HEK293T (cell line): ENCODE measurements at regions not wholly inside any gene's neighbourhood (a gene's known extent, or its start where the extent isn't known, plus 50 kb on each side); places are given as distances from the start of the nearest gene placed in this dataset.

ENCODE experiments used
- CTCF ChIA-PET: fragments of 350-600 bp; formaldehyde crosslinking; extraction: SDS; loops from one replicate; lab custom pipeline; 2021; ENCODE audit warnings: antibody characterized with exemption, inconsistent platforms; lab: Yijun Ruan, JAX
- POLR2A ChIA-PET: fragments of 350-600 bp; formaldehyde crosslinking; extraction: SDS; loops from one replicate; lab custom pipeline; 2020; ENCODE audit warnings: antibody characterized with exemption, inconsistent platforms; lab: Yijun Ruan, JAX
- DNase-seq: peaks from one replicate; pipeline ENCODE4 v3.0.0; 2012; ENCODE audit warnings: mixed read lengths; ENCODE audit errors: extremely low spot score
- ARNT ChIP-seq: fragments of 450-650 bp; IDR thresholded peaks from 2 replicates; pipeline ENCODE4 v1.6.1; 2017; ENCODE audit warnings: mild to moderate bottlenecking
- BHLHE40 ChIP-seq: fragments of 450-650 bp; IDR thresholded peaks from 2 replicates; pipeline ENCODE4 v1.6.1; 2016; ENCODE audit warnings: mild to moderate bottlenecking, moderate library complexity, borderline replicate concordance
- CTBP1 ChIP-seq: fragments of 450-650 bp; IDR thresholded peaks from 2 replicates; pipeline ENCODE4 v1.6.1; 2016; ENCODE audit warnings: borderline replicate concordance
- ELF4 ChIP-seq: fragments of 450-650 bp; IDR thresholded peaks from 2 replicates; pipeline ENCODE4 v1.6.1; 2017; ENCODE audit warnings: antibody characterized with exemption
- FOXA1 ChIP-seq: fragments of 450-650 bp; IDR thresholded peaks from 2 replicates; pipeline ENCODE4 v1.6.1; 2016; ENCODE audit warnings: mild to moderate bottlenecking
- FOXK2 ChIP-seq: fragments of 450-650 bp; IDR thresholded peaks from 2 replicates; pipeline ENCODE4 v1.6.1; 2016; ENCODE audit warnings: mild to moderate bottlenecking
- FOXM1 ChIP-seq: fragments of 450-650 bp; IDR thresholded peaks from 2 replicates; pipeline ENCODE4 v1.6.1; 2017; ENCODE audit warnings: mild to moderate bottlenecking, borderline replicate concordance
- HDGF ChIP-seq: fragments of 450-650 bp; IDR thresholded peaks from 2 replicates; pipeline ENCODE4 v1.6.1; 2017; ENCODE audit warnings: antibody characterized with exemption, borderline replicate concordance
- L3MBTL2 ChIP-seq: fragments of 450-650 bp; conservative IDR thresholded peaks from 2 replicates; pipeline ENCODE4 v1.6.1; 2016; ENCODE audit warnings: mild to moderate bottlenecking
- LEF1 ChIP-seq: fragments of 450-650 bp; IDR thresholded peaks from 2 replicates; pipeline ENCODE4 v1.6.1; 2017; ENCODE audit warnings: mild to moderate bottlenecking, borderline replicate concordance
- NFRKB ChIP-seq: fragments of 450-650 bp; IDR thresholded peaks from 2 replicates; pipeline ENCODE4 v1.6.1; 2016; ENCODE audit warnings: mild to moderate bottlenecking, moderate library complexity
- SP1 ChIP-seq: fragments of 450-650 bp; IDR thresholded peaks from 2 replicates; pipeline ENCODE4 v1.6.1; 2017
- SUZ12 ChIP-seq: fragments of 450-650 bp; IDR thresholded peaks from 2 replicates; pipeline ENCODE4 v1.6.1; 2016; ENCODE audit warnings: mild to moderate bottlenecking
- TARDBP ChIP-seq: fragments of 450-650 bp; IDR thresholded peaks from 2 replicates; pipeline ENCODE4 v1.6.1; 2016
- ZNF384 ChIP-seq: fragments of 450-650 bp; IDR thresholded peaks from 2 replicates; pipeline ENCODE4 v1.6.1; 2016
- TF ChIP-seq, protein P1 (sequence below): fragments of 450-650 bp; IDR thresholded peaks from 2 replicates; pipeline ENCODE4 v1.6.1; 2016

DNA sequence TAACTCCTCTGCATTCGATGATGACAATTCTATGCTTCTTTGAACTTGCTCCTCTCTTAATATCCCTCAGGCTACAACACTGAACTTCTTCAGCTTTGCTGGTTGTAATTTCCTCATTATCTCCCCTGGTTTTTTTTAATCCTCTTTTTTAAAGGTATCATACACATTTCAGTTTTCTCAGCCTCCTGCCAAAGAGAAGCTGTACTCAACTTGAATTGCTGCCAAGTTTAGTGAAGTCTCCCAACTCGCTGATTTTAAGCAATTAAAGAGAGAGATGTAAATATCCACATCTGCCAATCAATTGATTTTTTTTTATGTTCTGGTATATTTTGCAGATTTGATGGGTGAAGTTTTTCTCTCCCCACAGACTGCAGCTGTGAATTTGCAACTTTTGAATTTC is 817.8 kb downstream of the GALC start:
- ChIA-PET POLR2A (no interaction called here), CTCF (no interaction called here)
- TF ChIP-seq CTBP1, result no peak
- TF ChIP-seq SP1, result no peak
- no peak for TF ChIP-seq LEF1
- TF ChIP-seq, protein P1, sequence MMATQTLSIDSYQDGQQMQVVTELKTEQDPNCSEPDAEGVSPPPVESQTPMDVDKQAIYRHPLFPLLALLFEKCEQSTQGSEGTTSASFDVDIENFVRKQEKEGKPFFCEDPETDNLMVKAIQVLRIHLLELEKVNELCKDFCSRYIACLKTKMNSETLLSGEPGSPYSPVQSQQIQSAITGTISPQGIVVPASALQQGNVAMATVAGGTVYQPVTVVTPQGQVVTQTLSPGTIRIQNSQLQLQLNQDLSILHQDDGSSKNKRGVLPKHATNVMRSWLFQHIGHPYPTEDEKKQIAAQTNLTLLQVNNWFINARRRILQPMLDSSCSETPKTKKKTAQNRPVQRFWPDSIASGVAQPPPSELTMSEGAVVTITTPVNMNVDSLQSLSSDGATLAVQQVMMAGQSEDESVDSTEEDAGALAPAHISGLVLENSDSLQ, result no peak
- no peak for TF ChIP-seq BHLHE40
- TF ChIP-seq SUZ12, result no peak
- TF ChIP-seq FOXK2, result no peak
- no peak for TF ChIP-seq ARNT
- no peak for TF ChIP-seq ZNF384
- TF ChIP-seq FOXA1, result no peak
- TF ChIP-seq FOXM1, result no peak
- no peak for TF ChIP-seq HDGF
- TF ChIP-seq L3MBTL2, result no peak
- no peak for TF ChIP-seq NFRKB
- TF ChIP-seq ELF4, result no peak
- DNase-seq, result no peak

DNA sequence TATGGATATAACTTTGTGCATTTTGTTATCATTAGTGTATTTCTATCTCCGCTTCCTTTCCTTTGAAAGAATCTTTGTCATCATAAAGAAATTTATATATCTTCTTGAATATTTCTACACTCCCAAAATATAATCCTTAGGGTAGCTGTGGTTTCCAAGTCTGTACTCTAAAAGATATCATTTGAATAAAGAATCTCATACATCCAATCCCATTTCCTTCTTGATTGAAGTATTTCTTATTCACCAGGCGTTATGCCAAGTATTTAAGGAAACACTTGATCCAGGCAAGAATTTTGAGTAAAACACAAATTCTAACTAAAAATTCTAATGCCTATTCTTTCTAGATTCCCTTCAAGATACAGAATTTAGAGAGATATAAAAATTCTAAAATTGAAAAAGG is 821.8 kb downstream of the GALC start:
- no peak for DNase-seq
- TF ChIP-seq L3MBTL2 (no peak), ZNF384 (no peak), SUZ12 (no peak), TARDBP (no peak), HDGF (no peak), ELF4 (no peak), SP1 (no peak)
- ChIA-PET POLR2A (no interaction called here), CTCF (no interaction called here)

DNA sequence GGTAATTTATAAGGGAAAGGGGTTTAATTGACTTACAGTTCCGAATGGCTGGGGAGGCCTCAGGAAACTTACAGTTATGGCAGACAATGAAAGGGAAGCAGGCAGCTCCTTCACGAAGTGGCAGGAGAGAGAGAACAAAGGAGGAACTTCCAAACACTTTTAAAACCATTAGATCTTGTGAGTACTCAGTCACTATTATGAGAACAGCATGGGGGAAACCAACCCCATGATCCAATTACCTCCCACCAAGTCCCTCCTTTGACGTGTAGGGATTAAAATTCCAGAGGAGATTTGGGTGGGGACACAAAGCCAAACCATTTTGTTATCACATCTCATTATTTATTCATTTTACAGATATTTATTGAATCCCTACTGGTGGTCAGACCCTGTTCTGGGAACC is 822.8 kb downstream of the GALC start:
- no peak for DNase-seq
- TF ChIP-seq ELF4 (no peak), SP1 (no peak), FOXA1 (no peak), FOXK2 (no peak), ZNF384 (no peak), L3MBTL2 (no peak), FOXM1 (no peak), CTBP1 (no peak), HDGF (no peak), LEF1 (no peak), BHLHE40 (no peak), NFRKB (no peak)
- TF ChIP-seq, protein P1, result no peak
- CTCF ChIA-PET, result no interaction called here
- POLR2A ChIA-PET, result no interaction called here

DNA sequence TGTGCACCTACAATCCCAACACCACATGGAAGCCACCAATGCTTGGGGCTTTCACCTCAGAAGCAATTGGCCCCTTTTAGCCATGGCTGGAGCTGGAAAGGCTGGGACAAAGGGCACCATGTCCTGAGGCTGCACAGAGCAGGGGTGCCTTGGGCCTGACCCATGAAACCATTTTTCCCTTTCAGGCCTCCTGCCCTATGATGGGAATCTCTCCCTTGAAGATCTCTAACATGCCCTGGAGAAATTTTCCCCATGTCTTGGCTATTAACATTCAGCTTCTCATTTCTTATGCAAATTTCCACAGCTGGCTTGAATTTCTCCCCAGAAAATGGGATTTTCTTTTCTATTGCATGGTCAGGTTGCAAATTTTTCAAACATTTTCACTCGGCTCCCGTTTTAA is 823.6 kb downstream of the GALC start:
- POLR2A ChIA-PET, result no interaction called here
- CTCF ChIA-PET, result no interaction called here
- no peak for DNase-seq
- TF ChIP-seq SP1, result no peak
- TF ChIP-seq FOXM1, result no peak
- TF ChIP-seq TARDBP, result no peak
- no peak for TF ChIP-seq BHLHE40
- TF ChIP-seq ELF4, result no peak
- TF ChIP-seq ARNT, result no peak
- no peak for TF ChIP-seq HDGF
- no peak for TF ChIP-seq SUZ12
- no peak for TF ChIP-seq ZNF384
- no peak for TF ChIP-seq FOXA1
- no peak for TF ChIP-seq L3MBTL2
- no peak for TF ChIP-seq CTBP1
- no peak for TF ChIP-seq NFRKB
- TF ChIP-seq LEF1, result no peak
- TF ChIP-seq FOXK2, result no peak
- TF ChIP-seq, protein P1, result no peak

DNA sequence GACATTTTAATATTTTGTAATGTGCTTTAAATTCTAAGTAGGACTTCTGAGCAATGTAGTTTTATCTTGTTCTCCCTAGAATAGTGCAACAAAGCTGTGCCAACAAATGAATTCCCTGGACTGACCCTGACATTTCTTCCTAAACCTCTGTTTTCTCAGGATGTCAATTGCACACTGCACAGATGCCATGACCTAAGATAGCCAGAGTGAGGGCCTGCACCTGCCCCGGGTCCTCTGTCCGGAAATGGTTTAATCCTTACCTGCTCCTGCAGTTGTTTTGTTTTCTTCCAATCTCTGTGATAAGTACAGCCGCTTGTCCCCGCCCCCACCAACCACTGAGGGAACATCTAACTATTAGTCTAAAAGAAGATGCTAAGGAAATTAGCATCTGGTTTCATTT is 831.5 kb downstream of the GALC start:
- CTCF ChIA-PET, result no interaction called here
- no peak for TF ChIP-seq TARDBP
- no peak for TF ChIP-seq ZNF384
- no peak for TF ChIP-seq L3MBTL2
- no peak for TF ChIP-seq HDGF
- no peak for TF ChIP-seq SP1
- DNase-seq, result no peak
- POLR2A ChIA-PET, result no interaction called here

DNA sequence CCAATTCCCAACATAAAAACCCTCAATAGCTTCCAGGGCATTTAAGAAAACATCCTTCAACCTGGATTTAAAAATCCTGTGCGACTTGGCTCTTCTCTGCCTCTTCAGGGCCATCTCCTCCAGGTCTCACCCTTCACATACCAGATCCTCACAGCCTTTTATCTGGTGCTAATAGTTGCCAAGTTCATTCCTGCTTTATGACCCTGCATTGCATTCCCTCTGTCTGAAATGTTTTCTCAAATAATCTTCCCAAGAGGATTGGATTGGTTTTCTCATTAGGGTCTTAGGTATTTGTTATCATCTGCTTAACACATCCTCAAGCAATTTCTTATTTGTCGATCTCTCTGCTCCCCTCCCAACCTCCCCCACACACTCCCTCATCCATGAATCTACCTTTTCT is 832.0 kb downstream of the GALC start:
- POLR2A ChIA-PET, result no interaction called here
- no peak for TF ChIP-seq NFRKB
- no peak for TF ChIP-seq FOXM1
- no peak for TF ChIP-seq SP1
- TF ChIP-seq, protein P1, result no peak
- no peak for TF ChIP-seq FOXK2
- no peak for TF ChIP-seq FOXA1
- TF ChIP-seq ELF4, result no peak
- no peak for TF ChIP-seq HDGF
- no peak for TF ChIP-seq BHLHE40
- TF ChIP-seq TARDBP, result no peak
- no peak for TF ChIP-seq SUZ12
- CTCF ChIA-PET, result no interaction called here
- DNase-seq, result no peak
